ENCODE measurements at regions not wholly inside any gene's neighbourhood (a gene's known extent, or its start where the extent isn't known, plus 50 kb on each side); places are given as distances from the start of the nearest gene placed in this dataset.

GRCh38 chr4:127204322-127204721 is 428.4 kb upstream of the INTU start:
- no peaks in the 10 kb centered on the region for H3K9me3 ChIP-seq (replicated peaks; ENCODE audit: low read length)
- no peak overlapping the region for H3K4me3 ChIP-seq (ENCODE audit: low read length)
- H3K36me3 ChIP-seq (ENCODE audit: insufficient read depth, low read length): no peaks in the 10 kb centered on the region
- H3K4me1 ChIP-seq (ENCODE audit: control insufficient read depth, insufficient read depth, low read length): peaks cover 13% of the 10 kb centered on the region
- H3K4me2 ChIP-seq (ENCODE audit: low read length): no peak overlapping the region
- no peaks in the 10 kb centered on the region for H3K27me3 ChIP-seq (ENCODE audit: control insufficient read depth, insufficient read depth, low read length)
- no peak overlapping the region for H3K9ac ChIP-seq (ENCODE audit: low read depth, low read length)

GRCh38 chr4:127209580-127210095 is 423.1 kb upstream of the INTU start:
- no peak overlapping the region for H3K9ac ChIP-seq (ENCODE audit: low read depth, low read length)

GRCh38 chr4:127210893-127211649 is 421.7 kb upstream of the INTU start:
- H3K9ac ChIP-seq (ENCODE audit: low read depth, low read length): no peak overlapping the region
- no peak overlapping the region for H3K4me3 ChIP-seq (ENCODE audit: low read length)
- H3K4me1 ChIP-seq (ENCODE audit: control insufficient read depth, insufficient read depth, low read length): no peaks in the 10 kb centered on the region
- H3K4me2 ChIP-seq (ENCODE audit: low read length): no peak overlapping the region
- H3K27me3 ChIP-seq (ENCODE audit: control insufficient read depth, insufficient read depth, low read length): no peaks in the 10 kb centered on the region
- no peaks in the 10 kb centered on the region for H3K9me3 ChIP-seq (replicated peaks; ENCODE audit: low read length)
- no peaks in the 10 kb centered on the region for H3K36me3 ChIP-seq (ENCODE audit: insufficient read depth, low read length)

More at GRCh38 chr4:127209580-127210095, 423.1 kb upstream of the INTU start:
- H3K9me3 ChIP-seq (replicated peaks; ENCODE audit: low read length): no peaks in the 10 kb centered on the region
- H3K4me3 ChIP-seq (ENCODE audit: low read length): no peak overlapping the region
- H3K36me3 ChIP-seq (ENCODE audit: insufficient read depth, low read length): no peaks in the 10 kb centered on the region
- H3K27me3 ChIP-seq (ENCODE audit: control insufficient read depth, insufficient read depth, low read length): no peaks in the 10 kb centered on the region
- H3K4me1 ChIP-seq (ENCODE audit: control insufficient read depth, insufficient read depth, low read length): no peaks in the 10 kb centered on the region
- no peak overlapping the region for H3K4me2 ChIP-seq (ENCODE audit: low read length)

GRCh38 chr4:127211650-127212560 is 420.9 kb upstream of the INTU start:
- Histone ChIP-seq H3K4me2 (ENCODE audit: low read length) (no peak overlapping the region), H3K9me3 (replicated peaks; ENCODE audit: low read length) (no peaks in the 10 kb centered on the region), H3K4me1 (ENCODE audit: control insufficient read depth, insufficient read depth, low read length) (no peaks in the 10 kb centered on the region), H3K4me3 (ENCODE audit: low read length) (no peak overlapping the region), H3K36me3 (ENCODE audit: insufficient read depth, low read length) (no peaks in the 10 kb centered on the region), H3K27me3 (ENCODE audit: control insufficient read depth, insufficient read depth, low read length) (no peaks in the 10 kb centered on the region), H3K9ac (ENCODE audit: low read depth, low read length) (no peak overlapping the region)

GRCh38 chr4:127212701-127213100 is 420.1 kb upstream of the INTU start:
- Histone ChIP-seq H3K4me1 (ENCODE audit: control insufficient read depth, insufficient read depth, low read length) (no peaks in the 10 kb centered on the region), H3K9ac (ENCODE audit: low read depth, low read length) (no peak overlapping the region), H3K4me2 (ENCODE audit: low read length) (no peak overlapping the region), H3K36me3 (ENCODE audit: insufficient read depth, low read length) (no peaks in the 10 kb centered on the region), H3K9me3 (replicated peaks; ENCODE audit: low read length) (no peaks in the 10 kb centered on the region), H3K4me3 (ENCODE audit: low read length) (no peak overlapping the region), H3K27me3 (ENCODE audit: control insufficient read depth, insufficient read depth, low read length) (no peaks in the 10 kb centered on the region)

- Histone ChIP-seq H3K27me3 (ENCODE audit: control insufficient read depth, insufficient read depth, low read length) (no peaks in the 10 kb centered on the region), H3K9ac (ENCODE audit: low read depth, low read length) (no peak overlapping the region), H3K4me2 (ENCODE audit: low read length) (no peak overlapping the region), H3K4me3 (ENCODE audit: low read length) (no peak overlapping the region), H3K9me3 (replicated peaks; ENCODE audit: low read length) (no peaks in the 10 kb centered on the region), H3K36me3 (ENCODE audit: insufficient read depth, low read length) (no peaks in the 10 kb centered on the region), H3K4me1 (ENCODE audit: control insufficient read depth, insufficient read depth, low read length) (no peaks in the 10 kb centered on the region)
Observed at GRCh38 chr4:127214016-127214415, 418.7 kb upstream of the INTU start.

GRCh38 chr4:127214931-127215330 is 417.8 kb upstream of the INTU start:
- H3K9me3 ChIP-seq (replicated peaks; ENCODE audit: low read length): no peaks in the 10 kb centered on the region
- no peak overlapping the region for H3K9ac ChIP-seq (ENCODE audit: low read depth, low read length)
- no peaks in the 10 kb centered on the region for H3K27me3 ChIP-seq (ENCODE audit: control insufficient read depth, insufficient read depth, low read length)
- H3K36me3 ChIP-seq (ENCODE audit: insufficient read depth, low read length): no peaks in the 10 kb centered on the region
- H3K4me3 ChIP-seq (ENCODE audit: low read length): no peak overlapping the region
- no peak overlapping the region for H3K4me2 ChIP-seq (ENCODE audit: low read length)
- no peaks in the 10 kb centered on the region for H3K4me1 ChIP-seq (ENCODE audit: control insufficient read depth, insufficient read depth, low read length)

- Histone ChIP-seq H3K9me3 (replicated peaks; ENCODE audit: low read length) (no peaks in the 10 kb centered on the region), H3K4me1 (ENCODE audit: control insufficient read depth, insufficient read depth, low read length) (no peaks in the 10 kb centered on the region), H3K27me3 (ENCODE audit: control insufficient read depth, insufficient read depth, low read length) (no peaks in the 10 kb centered on the region), H3K4me3 (ENCODE audit: low read length) (no peak overlapping the region), H3K36me3 (ENCODE audit: insufficient read depth, low read length) (no peaks in the 10 kb centered on the region), H3K9ac (ENCODE audit: low read depth, low read length) (no peak overlapping the region), H3K4me2 (ENCODE audit: low read length) (no peak overlapping the region)
Observed at GRCh38 chr4:127217586-127218229, 415.0 kb upstream of the INTU start.

- H3K9ac ChIP-seq (ENCODE audit: low read depth, low read length): no peak overlapping the region
- no peaks in the 10 kb centered on the region for H3K9me3 ChIP-seq (replicated peaks; ENCODE audit: low read length)
- no peak overlapping the region for H3K4me2 ChIP-seq (ENCODE audit: low read length)
- no peaks in the 10 kb centered on the region for H3K36me3 ChIP-seq (ENCODE audit: insufficient read depth, low read length)
- H3K4me3 ChIP-seq (ENCODE audit: low read length): no peak overlapping the region
- no peaks in the 10 kb centered on the region for H3K27me3 ChIP-seq (ENCODE audit: control insufficient read depth, insufficient read depth, low read length)
- H3K4me1 ChIP-seq (ENCODE audit: control insufficient read depth, insufficient read depth, low read length): no peaks in the 10 kb centered on the region
Observed at GRCh38 chr4:127219232-127219631, 413.5 kb upstream of the INTU start.

- no peak overlapping the region for H3K4me3 ChIP-seq (ENCODE audit: low read length)
- H3K9ac ChIP-seq (ENCODE audit: low read depth, low read length): no peak overlapping the region
- H3K4me1 ChIP-seq (ENCODE audit: control insufficient read depth, insufficient read depth, low read length): no peaks in the 10 kb centered on the region
- H3K36me3 ChIP-seq (ENCODE audit: insufficient read depth, low read length): no peaks in the 10 kb centered on the region
- H3K4me2 ChIP-seq (ENCODE audit: low read length): no peak overlapping the region
- H3K27me3 ChIP-seq (ENCODE audit: control insufficient read depth, insufficient read depth, low read length): no peaks in the 10 kb centered on the region
- no peaks in the 10 kb centered on the region for H3K9me3 ChIP-seq (replicated peaks; ENCODE audit: low read length)
Observed at GRCh38 chr4:127224556-127224955, 408.2 kb upstream of the INTU start.

- no peak overlapping the region for H3K4me3 ChIP-seq (ENCODE audit: low read length)
- no peaks in the 10 kb centered on the region for H3K4me1 ChIP-seq (ENCODE audit: control insufficient read depth, insufficient read depth, low read length)
- H3K9ac ChIP-seq (ENCODE audit: low read depth, low read length): no peak overlapping the region
- H3K9me3 ChIP-seq (replicated peaks; ENCODE audit: low read length): no peaks in the 10 kb centered on the region
- no peaks in the 10 kb centered on the region for H3K27me3 ChIP-seq (ENCODE audit: control insufficient read depth, insufficient read depth, low read length)
- H3K36me3 ChIP-seq (ENCODE audit: insufficient read depth, low read length): no peaks in the 10 kb centered on the region
- H3K4me2 ChIP-seq (ENCODE audit: low read length): no peak overlapping the region
Observed at GRCh38 chr4:127229855-127230608, 402.7 kb upstream of the INTU start.

Data from skeletal muscle satellite cell (primary cell).